GM12872 (cell line): ENCODE measurements at regions not wholly inside any gene's neighbourhood (a gene's known extent, or its start where the extent isn't known, plus 50 kb on each side); places are given as distances from the start of the nearest gene placed in this dataset.

Source experiments
- TF ChIP-seq, protein P1 (sequence below): IDR thresholded peaks from 3 replicates; pipeline ENCODE4 v1.5.1; 2011; ENCODE audit warnings: low read depth, mild to moderate bottlenecking, low read length, moderate library complexity; ENCODE audit not compliant: insufficient read depth

DNA sequence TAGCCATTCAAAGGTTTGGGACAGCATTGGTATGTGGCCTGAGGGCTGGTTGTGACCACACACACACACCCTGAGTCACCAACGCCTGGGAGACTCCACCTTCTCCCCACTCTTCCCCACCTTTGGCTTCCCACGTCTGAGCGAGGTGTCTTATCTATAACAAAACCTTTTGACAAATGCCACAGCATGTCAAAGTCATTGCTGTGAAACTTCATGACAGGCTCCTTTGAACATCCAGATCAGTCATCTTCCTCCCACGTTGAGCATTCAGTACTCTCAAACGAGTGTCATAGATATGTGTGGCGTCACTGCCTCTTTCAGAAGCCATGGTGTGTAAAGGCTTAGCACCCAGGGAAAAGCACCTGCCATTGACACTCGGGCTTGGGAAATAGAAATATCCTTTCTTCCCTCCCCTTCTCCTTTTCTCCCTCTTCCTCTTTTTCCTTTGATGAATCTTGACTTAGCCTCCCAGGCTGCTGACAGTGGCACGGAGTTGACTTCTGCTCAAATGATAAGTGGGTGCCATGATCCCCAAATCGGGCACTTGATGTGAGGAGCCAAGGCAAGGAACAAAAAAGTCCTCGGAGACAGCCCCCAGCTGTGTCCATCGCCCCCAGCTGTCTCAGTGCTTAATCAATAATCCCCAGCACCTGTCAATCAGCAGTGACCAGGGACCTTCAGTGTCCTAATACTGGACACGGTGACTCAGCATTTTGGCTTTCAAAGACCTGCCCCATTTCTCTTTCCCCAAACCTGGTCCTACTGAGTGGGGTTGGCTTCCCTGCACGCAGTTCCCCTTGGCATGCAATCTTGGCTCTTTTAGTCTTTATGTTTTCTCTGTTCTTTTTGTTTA is 114.8 kb downstream of the FGF18 start:
- TF ChIP-seq, protein P1, sequence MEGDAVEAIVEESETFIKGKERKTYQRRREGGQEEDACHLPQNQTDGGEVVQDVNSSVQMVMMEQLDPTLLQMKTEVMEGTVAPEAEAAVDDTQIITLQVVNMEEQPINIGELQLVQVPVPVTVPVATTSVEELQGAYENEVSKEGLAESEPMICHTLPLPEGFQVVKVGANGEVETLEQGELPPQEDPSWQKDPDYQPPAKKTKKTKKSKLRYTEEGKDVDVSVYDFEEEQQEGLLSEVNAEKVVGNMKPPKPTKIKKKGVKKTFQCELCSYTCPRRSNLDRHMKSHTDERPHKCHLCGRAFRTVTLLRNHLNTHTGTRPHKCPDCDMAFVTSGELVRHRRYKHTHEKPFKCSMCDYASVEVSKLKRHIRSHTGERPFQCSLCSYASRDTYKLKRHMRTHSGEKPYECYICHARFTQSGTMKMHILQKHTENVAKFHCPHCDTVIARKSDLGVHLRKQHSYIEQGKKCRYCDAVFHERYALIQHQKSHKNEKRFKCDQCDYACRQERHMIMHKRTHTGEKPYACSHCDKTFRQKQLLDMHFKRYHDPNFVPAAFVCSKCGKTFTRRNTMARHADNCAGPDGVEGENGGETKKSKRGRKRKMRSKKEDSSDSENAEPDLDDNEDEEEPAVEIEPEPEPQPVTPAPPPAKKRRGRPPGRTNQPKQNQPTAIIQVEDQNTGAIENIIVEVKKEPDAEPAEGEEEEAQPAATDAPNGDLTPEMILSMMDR: no peak

DNA sequence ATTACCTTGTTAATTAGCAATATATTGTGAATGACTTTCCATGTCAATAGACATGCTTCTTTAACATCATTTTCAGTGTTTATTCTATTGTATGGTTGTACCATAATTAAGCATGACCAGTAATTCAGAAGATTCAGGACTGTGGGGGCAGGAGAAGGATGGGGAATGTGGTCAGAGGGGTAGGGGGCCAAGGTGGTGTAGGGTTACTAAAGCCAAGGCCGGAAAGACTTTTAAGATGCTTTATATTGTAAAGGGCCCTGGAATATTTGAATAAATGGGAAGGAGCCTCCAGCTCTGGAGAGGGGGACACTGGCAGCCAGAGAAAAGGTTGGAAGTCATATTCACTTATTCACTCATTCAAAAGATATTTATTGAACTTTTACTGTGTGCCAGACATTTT is 115.7 kb downstream of the FGF18 start:
- TF ChIP-seq, protein P1: no peak

DNA sequence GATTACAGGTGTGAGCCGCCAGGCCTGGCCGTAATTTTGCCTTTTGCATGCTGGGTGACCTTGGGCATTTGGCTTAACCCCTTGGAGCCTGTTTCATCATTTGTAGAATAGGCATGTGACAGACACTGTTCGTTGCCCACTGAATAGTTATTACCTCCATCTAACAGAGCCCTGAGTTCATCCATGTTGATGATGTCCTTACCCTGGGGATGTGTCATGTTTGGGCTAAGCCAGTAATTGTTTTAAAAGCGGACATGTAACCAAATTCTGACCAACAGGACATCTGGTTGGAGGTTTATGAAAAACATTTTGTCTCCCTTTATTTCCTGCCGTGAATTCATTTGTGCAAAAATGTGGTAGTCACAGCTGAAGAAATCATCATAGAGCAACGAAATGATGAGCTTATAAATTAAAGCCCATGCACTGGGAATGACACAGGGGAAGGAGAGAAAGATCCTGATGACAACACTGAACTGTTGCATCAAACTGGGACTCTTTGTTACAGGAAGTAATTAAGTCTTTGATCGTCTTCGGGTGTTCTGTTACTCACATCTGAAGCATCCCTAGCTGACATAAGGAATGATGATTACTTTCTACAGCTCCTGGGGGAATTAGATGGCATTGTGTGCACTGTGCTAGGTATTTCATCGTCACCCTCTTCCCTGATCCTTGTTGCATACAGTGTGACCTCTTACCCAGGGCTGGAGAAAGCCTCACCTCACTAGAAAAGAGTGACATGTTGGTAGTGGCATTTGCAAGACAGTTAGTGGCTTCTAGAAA is 117.8 kb downstream of the FGF18 start:
- TF ChIP-seq, protein P1: no peak

DNA sequence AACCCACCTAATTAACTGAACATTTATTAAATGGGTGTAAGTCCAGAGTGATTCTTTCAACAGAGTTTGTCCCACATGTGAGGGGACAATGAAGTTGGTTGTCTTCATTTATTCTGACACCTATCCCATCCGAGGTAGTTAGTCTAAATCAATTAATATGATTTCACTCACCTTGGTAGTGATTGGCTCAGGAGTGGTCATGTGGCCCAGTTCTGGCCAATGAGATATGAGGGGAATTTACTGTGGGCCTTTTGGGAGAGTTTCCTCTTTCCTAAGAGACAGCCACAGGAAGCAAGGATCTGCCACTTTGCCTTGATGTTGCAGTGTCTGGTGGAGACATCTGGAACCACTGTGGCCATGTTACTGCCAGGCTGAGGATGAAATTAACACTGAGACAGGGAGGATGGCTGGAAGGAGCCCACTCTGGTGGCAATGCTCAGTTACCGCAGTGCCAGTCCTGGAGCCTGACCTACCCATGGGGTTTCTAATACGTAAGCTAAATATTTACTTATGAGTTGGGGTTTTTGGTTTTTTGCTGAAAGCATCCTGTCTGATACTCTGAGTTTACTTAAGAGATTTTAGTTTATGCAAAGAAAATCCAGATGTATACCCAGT is 118.6 kb downstream of the FGF18 start:
- TF ChIP-seq, protein P1: no peak

DNA sequence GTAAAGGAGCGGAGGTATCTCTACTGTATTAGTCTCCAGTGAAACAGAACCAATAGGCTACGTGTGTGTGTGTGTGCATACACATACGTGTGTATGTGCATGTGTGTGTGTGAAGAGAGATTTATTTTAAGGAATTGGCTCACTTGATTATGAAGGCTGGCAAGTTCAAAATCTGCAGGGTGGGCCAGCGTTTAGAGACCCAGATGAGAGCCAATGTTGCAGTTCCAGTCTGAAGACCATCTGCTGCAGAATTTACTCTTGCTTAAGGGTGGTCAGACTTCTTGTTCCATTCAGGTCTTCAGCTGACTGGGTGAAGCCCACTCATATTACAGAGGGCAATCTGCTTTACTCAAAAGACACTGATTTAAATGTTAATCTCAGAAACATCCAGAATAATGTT is 119.2 kb downstream of the FGF18 start:
- TF ChIP-seq, protein P1: no peak

DNA sequence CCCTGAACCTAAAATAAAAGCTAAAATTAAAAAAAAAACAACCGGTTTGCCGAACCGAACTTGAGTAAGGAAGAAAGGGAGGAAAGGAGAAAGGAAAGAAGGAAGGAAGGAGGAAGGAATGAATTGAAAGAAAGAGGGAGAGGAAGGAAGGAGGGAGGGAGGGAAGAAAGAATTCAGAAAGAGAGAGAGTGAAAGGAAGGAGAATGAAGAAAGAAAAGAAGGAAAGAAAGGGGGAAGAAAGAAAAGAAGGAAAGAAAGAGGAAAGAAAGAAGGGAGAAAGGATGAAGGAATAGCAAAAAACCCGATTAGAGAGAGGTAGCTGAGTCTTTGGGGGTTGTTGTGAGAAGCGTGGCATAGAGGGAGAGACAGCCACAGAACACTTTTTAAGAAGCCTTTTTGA is 121.4 kb downstream of the FGF18 start:
- TF ChIP-seq, protein P1: no peak

DNA sequence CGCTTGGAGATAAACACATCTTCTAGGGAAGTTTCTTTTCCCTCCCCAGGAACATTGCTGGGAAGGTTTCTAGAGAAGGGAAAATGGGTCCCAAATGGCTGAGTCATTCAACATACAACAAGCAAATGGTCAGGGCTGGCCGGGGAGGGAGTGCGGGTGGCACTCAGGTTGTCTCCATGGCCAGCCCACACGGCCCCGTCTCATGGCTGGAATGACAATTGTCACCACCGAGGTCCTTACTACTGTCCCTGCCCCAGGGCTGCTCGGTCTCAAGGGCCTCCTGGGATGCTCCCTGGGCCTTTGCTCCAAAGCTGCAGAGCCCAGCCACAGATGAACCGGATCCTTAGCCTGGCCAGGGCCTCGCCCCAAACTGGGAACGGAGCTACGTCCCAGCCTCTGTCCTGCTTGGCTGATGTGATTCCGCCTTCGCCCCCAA is 121.9 kb downstream of the FGF18 start:
- TF ChIP-seq, protein P1: no peak
